ENCODE measurements at regions not wholly inside any gene's neighbourhood (a gene's known extent, or its start where the extent isn't known, plus 50 kb on each side); places are given as distances from the start of the nearest gene placed in this dataset.

- Histone ChIP-seq H3K9me3 (ENCODE audit: control insufficient read depth, insufficient read depth, low read length) (no peaks in the 10 kb centered on the region), H3K27me3 (ENCODE audit: control insufficient read depth, insufficient read depth, low read length) (no peaks in the 10 kb centered on the region), H3K4me3 (ENCODE audit: low read length) (no peak overlapping the region), H3K36me3 (ENCODE audit: control insufficient read depth, insufficient read depth, low read length) (no peaks in the 10 kb centered on the region), H3K27ac (ENCODE audit: low read length) (no peak overlapping the region), H3K4me1 (ENCODE audit: control insufficient read depth, insufficient read depth, low read length) (no peaks in the 10 kb centered on the region)
- DNase-seq = no peak
- WGBS (ENCODE audit: insufficient coverage) = no CpG with 5 or more reads among the region's 2 CpGs
- intact Hi-C loops (cut with micrococcal nuclease) = no loop called here
- Mint-ChIP-seq H3K4me1 (no peaks in the 10 kb centered on the region), H3K36me3 (no peaks in the 10 kb centered on the region), H3K4me3 (no peak overlapping the region), H3K27ac (no peak overlapping the region), H3K27me3 (ENCODE audit: low read depth in 2 of 2) (no peaks in the 10 kb centered on the region), H3K9me3 (peaks cover 0 to 2% of the 10 kb centered on the region in 2 donors)
- no peak for TF ChIP-seq CTCF (IDR thresholded peaks at IDR 0.05)
- no peak for ATAC-seq
These were observed 191.0 kb upstream of the FLRT2 start for GRCh38 chr14:85338895-85339294.

GRCh38 chr14:85342858-85343607 lies 186.9 kb upstream of the FLRT2 start:
- no peaks in the 10 kb centered on the region for H3K27me3 ChIP-seq (ENCODE audit: control insufficient read depth, insufficient read depth, low read length)
- H3K4me1 Mint-ChIP-seq = no peaks in the 10 kb centered on the region
- no peak for TF ChIP-seq CTCF (IDR thresholded peaks at IDR 0.05)
- H3K4me3 ChIP-seq (ENCODE audit: low read length) = no peak overlapping the region
- 67% methylated on average over 2 of the region's 3 CpGs for WGBS (ENCODE audit: insufficient coverage)
- no peak overlapping the region for H3K27ac Mint-ChIP-seq
- no peaks in the 10 kb centered on the region for H3K36me3 Mint-ChIP-seq
- no peaks in the 10 kb centered on the region for H3K27me3 Mint-ChIP-seq (ENCODE audit: low read depth in 2 of 2)
- DNase-seq (no peak), ATAC-seq (no peak)
- H3K9me3 Mint-ChIP-seq = peaks cover 0 to 3% of the 10 kb centered on the region in 2 donors
- no peak overlapping the region for H3K27ac ChIP-seq (ENCODE audit: low read length)
- no peaks in the 10 kb centered on the region for H3K9me3 ChIP-seq (ENCODE audit: control insufficient read depth, insufficient read depth, low read length)
- H3K4me1 ChIP-seq (ENCODE audit: control insufficient read depth, insufficient read depth, low read length) = no peaks in the 10 kb centered on the region
- H3K36me3 ChIP-seq (ENCODE audit: control insufficient read depth, insufficient read depth, low read length) = no peaks in the 10 kb centered on the region
- intact Hi-C loops (cut with micrococcal nuclease) = no loop called here
- no peak overlapping the region for H3K4me3 Mint-ChIP-seq

GRCh38 chr14:85344171-85344570 lies 185.8 kb upstream of the FLRT2 start:
- Mint-ChIP-seq H3K4me1 (no peaks in the 10 kb centered on the region), H3K4me3 (no peak overlapping the region), H3K9me3 (peaks cover 0 to 3% of the 10 kb centered on the region in 2 donors), H3K27ac (no peak overlapping the region), H3K36me3 (no peaks in the 10 kb centered on the region), H3K27me3 (ENCODE audit: low read depth in 2 of 2) (no peaks in the 10 kb centered on the region)
- intact Hi-C loops (cut with micrococcal nuclease) = no loop called here
- DNase-seq = no peak
- Histone ChIP-seq H3K27ac (ENCODE audit: low read length) (no peak overlapping the region), H3K4me3 (ENCODE audit: low read length) (no peak overlapping the region), H3K27me3 (ENCODE audit: control insufficient read depth, insufficient read depth, low read length) (no peaks in the 10 kb centered on the region), H3K36me3 (ENCODE audit: control insufficient read depth, insufficient read depth, low read length) (no peaks in the 10 kb centered on the region), H3K9me3 (ENCODE audit: control insufficient read depth, insufficient read depth, low read length) (no peaks in the 10 kb centered on the region), H3K4me1 (ENCODE audit: control insufficient read depth, insufficient read depth, low read length) (no peaks in the 10 kb centered on the region)
- ATAC-seq = no peak
- WGBS (ENCODE audit: insufficient coverage) = 90% methylated on average over 3 of the region's 5 CpGs
- TF ChIP-seq CTCF (IDR thresholded peaks at IDR 0.05) = no peak

Data from natural killer cell (primary cell).